Natural killer cell (primary cell): ENCODE measurements at regions not wholly inside any gene's neighbourhood (a gene's known extent, or its start where the extent isn't known, plus 50 kb on each side); places are given as distances from the start of the nearest gene placed in this dataset.
A peak's percentile ranks its signal among the peaks of the same experiment; 100 is the strongest.

ENCODE experiments used
- ATAC-seq, 3 donors: fragments of 150-1000 bp in 2 of 3; fragments of 200-7000 bp in 1 of 3; cut with Tn5 transposase; 1 replicate in 1 of 3; 2 replicates in 2 of 3; pipeline ENCODE4 v1.10.0; 2021; ENCODE audit warnings: mild to moderate bottlenecking in 2 of 3, moderate library complexity in 2 of 3
- DNase-seq, 2 donors: peaks; one replicate each; pipeline versions ENCODE4 v3.0.0 to v3.0.0-alpha.2; 2013 to 2021; ENCODE audit warnings: mixed read lengths in 1 of 2
- H3K27ac ChIP-seq: one replicate; pipeline ENCODE4 v1.5.1; 2013; ENCODE audit warnings: mild to moderate bottlenecking, low read length
- H3K27me3 ChIP-seq: one replicate; pipeline ENCODE4 v1.6.1; 2013; ENCODE audit warnings: low read length; ENCODE audit not compliant: control insufficient read depth, insufficient read depth
- H3K36me3 ChIP-seq: one replicate; pipeline ENCODE4 v1.6.1; 2013; ENCODE audit warnings: low read length; ENCODE audit not compliant: control insufficient read depth, insufficient read depth
- H3K4me1 ChIP-seq: one replicate; pipeline ENCODE4 v1.6.1; 2013; ENCODE audit warnings: low read length; ENCODE audit not compliant: control insufficient read depth, insufficient read depth
- H3K4me3 ChIP-seq: one replicate; pipeline ENCODE4 v1.5.1; 2013; ENCODE audit warnings: low read length
- H3K9me3 ChIP-seq: one replicate; pipeline ENCODE4 v1.6.1; 2013; ENCODE audit warnings: low read length; ENCODE audit not compliant: control insufficient read depth, insufficient read depth
- H3K27ac Mint-ChIP-seq, 2 donors: one replicate each; pipeline ENCODE4 v1.8.0; 2022; ENCODE audit warnings: mild to moderate bottlenecking in 2 of 2, mixed read lengths in 2 of 2, moderate library complexity in 1 of 2
- H3K27me3 Mint-ChIP-seq, 2 donors: one replicate each; pipeline ENCODE4 v1.8.0; 2022; ENCODE audit warnings: low read depth in 2 of 2, mixed read lengths in 2 of 2
- H3K36me3 Mint-ChIP-seq: one replicate; pipeline ENCODE4 v1.8.0; 2022; ENCODE audit warnings: mixed read lengths
- H3K4me1 Mint-ChIP-seq, 2 donors: one replicate each; pipeline ENCODE4 v1.8.0; 2022; ENCODE audit warnings: mixed read lengths in 2 of 2
- H3K4me3 Mint-ChIP-seq: one replicate; pipeline ENCODE4 v1.8.0; 2022; ENCODE audit warnings: mild to moderate bottlenecking, moderate library complexity, mixed read lengths
- H3K9me3 Mint-ChIP-seq, 2 donors: one replicate each; pipeline ENCODE4 v1.8.0; 2022; ENCODE audit warnings: mixed read lengths in 2 of 2
- WGBS: methylation state at CpG from one replicate; pipeline ENCODE4 v1.1.7; 2013; ENCODE audit warnings: missing lambda C conversion rate; ENCODE audit not compliant: insufficient coverage; 5-methylcytosine and 5-hydroxymethylcytosine counted together
- intact Hi-C: fragments of 100-400 bp; cut with micrococcal nuclease; formaldehyde crosslinking; loops from one replicate; pipeline ENCODE4 v1.14.2; 2022
- TF ChIP-seq, protein P1 (sequence below): fragments of 200-600 bp; IDR thresholded peaks from one replicate; pipeline ENCODE4 v1.8.0; 2022; ENCODE audit warnings: antibody characterized with exemption

DNA sequence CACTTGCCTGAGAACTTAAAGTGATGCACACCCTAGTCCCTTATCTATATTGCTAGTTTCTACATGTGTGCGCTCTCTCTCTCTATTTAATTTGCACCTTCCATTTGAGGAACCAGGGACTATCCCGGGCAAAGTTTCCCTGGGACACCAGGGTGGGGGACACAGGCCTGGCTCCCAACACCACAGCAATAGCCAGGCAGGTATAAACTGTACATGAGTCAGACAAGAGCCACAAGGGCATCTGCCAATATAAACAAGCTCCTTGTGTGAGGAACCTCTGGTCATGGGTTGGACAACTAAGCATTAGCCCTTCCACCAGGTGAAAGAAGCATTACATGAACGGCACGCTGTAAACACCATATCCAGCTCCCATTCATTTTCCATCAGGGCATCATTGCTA is 455.5 kb downstream of the STIM2 start:
- Mint-ChIP-seq H3K4me3 (no peak overlapping the region), H3K36me3 (no peaks in the 10 kb centered on the region), H3K4me1 (no peaks in the 10 kb centered on the region), H3K27me3 (peaks cover 0 to 8% of the 10 kb centered on the region in 2 donors), H3K9me3 (no peaks in the 10 kb centered on the region), H3K27ac (no peak overlapping the region)
- TF ChIP-seq, protein P1, sequence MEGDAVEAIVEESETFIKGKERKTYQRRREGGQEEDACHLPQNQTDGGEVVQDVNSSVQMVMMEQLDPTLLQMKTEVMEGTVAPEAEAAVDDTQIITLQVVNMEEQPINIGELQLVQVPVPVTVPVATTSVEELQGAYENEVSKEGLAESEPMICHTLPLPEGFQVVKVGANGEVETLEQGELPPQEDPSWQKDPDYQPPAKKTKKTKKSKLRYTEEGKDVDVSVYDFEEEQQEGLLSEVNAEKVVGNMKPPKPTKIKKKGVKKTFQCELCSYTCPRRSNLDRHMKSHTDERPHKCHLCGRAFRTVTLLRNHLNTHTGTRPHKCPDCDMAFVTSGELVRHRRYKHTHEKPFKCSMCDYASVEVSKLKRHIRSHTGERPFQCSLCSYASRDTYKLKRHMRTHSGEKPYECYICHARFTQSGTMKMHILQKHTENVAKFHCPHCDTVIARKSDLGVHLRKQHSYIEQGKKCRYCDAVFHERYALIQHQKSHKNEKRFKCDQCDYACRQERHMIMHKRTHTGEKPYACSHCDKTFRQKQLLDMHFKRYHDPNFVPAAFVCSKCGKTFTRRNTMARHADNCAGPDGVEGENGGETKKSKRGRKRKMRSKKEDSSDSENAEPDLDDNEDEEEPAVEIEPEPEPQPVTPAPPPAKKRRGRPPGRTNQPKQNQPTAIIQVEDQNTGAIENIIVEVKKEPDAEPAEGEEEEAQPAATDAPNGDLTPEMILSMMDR: no peak
- ATAC-seq (no peak), DNase-seq (no peak)
- intact Hi-C loops: no loop called here
- Histone ChIP-seq H3K9me3 (no peaks in the 10 kb centered on the region), H3K36me3 (no peaks in the 10 kb centered on the region), H3K4me3 (no peak overlapping the region), H3K27ac (no peak overlapping the region), H3K4me1 (no peaks in the 10 kb centered on the region), H3K27me3 (no peaks in the 10 kb centered on the region)
- WGBS: 63% methylated on average over 4 of the region's 4 CpGs

DNA sequence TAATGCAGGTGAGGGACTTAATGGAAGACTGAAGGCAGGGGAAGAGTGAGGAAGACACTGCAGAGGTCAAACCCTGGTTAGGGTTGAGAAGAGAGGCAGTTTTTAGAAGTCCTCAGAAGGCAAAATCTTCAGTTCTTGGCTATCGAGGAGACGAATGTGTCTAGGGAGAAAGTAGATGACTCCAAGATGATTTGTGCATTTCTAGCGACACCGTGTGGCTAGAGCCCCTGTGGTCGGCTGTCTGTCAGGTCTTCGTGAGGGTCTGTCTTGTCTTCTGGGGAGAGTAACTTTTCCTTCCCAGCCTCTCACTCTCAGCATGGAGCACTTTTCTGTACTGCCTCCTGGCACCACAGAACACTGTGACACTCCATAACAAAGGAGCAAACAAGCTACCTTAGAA is 458.1 kb downstream of the STIM2 start:
- Mint-ChIP-seq H3K9me3 (no peaks in the 10 kb centered on the region), H3K4me3 (no peak overlapping the region), H3K27me3 (peaks cover 0 to 8% of the 10 kb centered on the region in 2 donors), H3K36me3 (no peaks in the 10 kb centered on the region), H3K27ac (no peak overlapping the region), H3K4me1 (no peaks in the 10 kb centered on the region)
- Histone ChIP-seq H3K27me3 (no peaks in the 10 kb centered on the region), H3K9me3 (no peaks in the 10 kb centered on the region), H3K4me3 (no peak overlapping the region), H3K27ac (no peak overlapping the region), H3K36me3 (no peaks in the 10 kb centered on the region), H3K4me1 (no peaks in the 10 kb centered on the region)
- DNase-seq (peak in 1 of 2 donors; percentile 4), ATAC-seq (no peak)
- TF ChIP-seq, protein P1: no peak
- WGBS: 3% methylated on average over 6 of the region's 6 CpGs
- intact Hi-C loops: no loop called here

DNA sequence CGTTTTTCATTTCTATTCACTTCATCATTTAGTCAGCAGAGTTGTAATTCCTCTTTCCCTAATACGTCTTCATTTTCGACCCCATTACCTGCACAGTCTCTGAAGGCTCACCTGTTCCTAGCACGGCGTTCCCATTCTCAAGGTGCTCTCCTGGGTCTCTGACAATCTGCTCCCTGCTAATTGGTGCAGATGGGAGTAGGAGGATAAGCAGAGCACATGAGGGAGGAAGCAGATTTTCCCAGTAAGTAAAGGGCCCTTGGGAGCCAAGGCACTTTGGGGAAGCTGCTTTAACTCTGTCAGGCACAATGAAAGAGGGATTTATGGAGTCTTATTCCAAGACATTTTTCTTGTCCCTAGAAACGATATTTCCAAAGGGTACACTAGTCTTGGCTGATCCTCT is 466.4 kb downstream of the STIM2 start:
- Mint-ChIP-seq H3K36me3 (no peaks in the 10 kb centered on the region), H3K4me1 (no peaks in the 10 kb centered on the region), H3K27ac (no peak overlapping the region), H3K9me3 (no peaks in the 10 kb centered on the region), H3K4me3 (no peak overlapping the region), H3K27me3 (no peaks in the 10 kb centered on the region)
- ATAC-seq (no peak), DNase-seq (no peak)
- WGBS: 75% methylated on average over 6 of the region's 6 CpGs
- no peaks in the 10 kb centered on the region for H3K27me3 ChIP-seq
- intact Hi-C loops: no loop called here
- no peaks in the 10 kb centered on the region for H3K36me3 ChIP-seq
- TF ChIP-seq, protein P1: no peak
- no peaks in the 10 kb centered on the region for H3K4me1 ChIP-seq
- no peaks in the 10 kb centered on the region for H3K9me3 ChIP-seq
- H3K27ac ChIP-seq: no peak overlapping the region
- no peak overlapping the region for H3K4me3 ChIP-seq

DNA sequence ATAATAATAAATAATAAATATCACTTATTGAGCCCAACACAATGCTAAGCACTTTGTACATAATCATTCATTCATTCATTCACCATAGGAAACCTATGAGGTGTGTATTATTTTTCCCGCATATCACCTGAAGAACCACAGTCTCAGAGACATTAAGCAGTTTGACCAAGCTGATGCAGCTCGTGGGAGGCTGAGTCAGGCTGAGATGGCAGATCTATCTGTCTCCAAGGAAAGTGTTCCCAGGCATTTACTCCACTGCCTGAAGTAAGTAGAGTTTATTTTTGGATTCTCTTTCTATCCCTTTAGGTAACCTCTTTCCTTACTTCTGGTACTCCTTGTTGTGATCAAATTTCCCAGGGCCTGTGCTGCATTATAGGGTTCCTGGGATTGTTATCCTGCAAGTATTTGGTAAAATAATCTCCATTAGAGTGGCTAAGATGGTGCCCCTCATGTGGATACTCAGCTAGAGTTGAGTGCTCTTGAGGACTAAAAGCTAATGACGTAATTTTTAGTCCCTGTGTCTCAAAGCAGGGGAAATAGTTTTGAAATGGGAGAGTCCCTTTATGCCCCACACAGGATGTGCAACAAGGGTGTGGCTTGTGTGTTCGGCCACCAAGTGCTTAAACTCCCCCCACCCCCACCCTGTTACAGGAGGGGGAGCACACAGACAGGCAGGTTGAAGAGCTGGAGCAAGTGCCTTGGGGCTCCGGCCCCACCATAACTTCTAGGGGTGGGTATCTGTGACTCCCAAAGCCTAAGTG is 467.0 kb downstream of the STIM2 start:
- H3K4me1 ChIP-seq: no peaks in the 10 kb centered on the region
- no peaks in the 10 kb centered on the region for H3K36me3 Mint-ChIP-seq
- H3K27me3 ChIP-seq: no peaks in the 10 kb centered on the region
- no peak overlapping the region for H3K4me3 ChIP-seq
- H3K27ac Mint-ChIP-seq: no peak overlapping the region
- DNase-seq (no peak), ATAC-seq (no peak)
- no peaks in the 10 kb centered on the region for H3K9me3 ChIP-seq
- H3K36me3 ChIP-seq: no peaks in the 10 kb centered on the region
- intact Hi-C loops: no loop called here
- TF ChIP-seq, protein P1: no peak
- 78% methylated on average over 4 of the region's 5 CpGs for WGBS
- no peaks in the 10 kb centered on the region for H3K9me3 Mint-ChIP-seq
- H3K27me3 Mint-ChIP-seq: no peaks in the 10 kb centered on the region
- H3K27ac ChIP-seq: no peak overlapping the region
- H3K4me1 Mint-ChIP-seq: no peaks in the 10 kb centered on the region
- H3K4me3 Mint-ChIP-seq: no peak overlapping the region
